ENCODE measurements at regions not wholly inside any gene's neighbourhood (a gene's known extent, or its start where the extent isn't known, plus 50 kb on each side); places are given as distances from the start of the nearest gene placed in this dataset.

GRCh38 chr1:88208389-88208788, 475.7 kb upstream of the PKN2 start:
- TF ChIP-seq POLR2A (IDR thresholded peaks at IDR 0.05): no peak
- TF ChIP-seq CTCF (IDR thresholded peaks at IDR 0.05): no peak

Measured in body of pancreas (tissue), 4 donors.